Peyer's patch (tissue), 4 donors: ENCODE measurements at regions not wholly inside any gene's neighbourhood (a gene's known extent, or its start where the extent isn't known, plus 50 kb on each side); places are given as distances from the start of the nearest gene placed in this dataset.

Experiments used
- CTCF ChIP-seq, 6 experiments: fragments of 450-650 bp in 4 of 6; fragments of 200-600 bp in 2 of 6; sonication (generic) in 1 of 6; IDR thresholded peaks; one replicate each; pipeline ENCODE4 v1.5.1; 2017 to 2019; ENCODE audit warnings: antibody characterized with exemption in 6 of 6, mild to moderate bottlenecking in 3 of 6, moderate library complexity in 1 of 6
- POLR2A ChIP-seq, 2 donors: fragments of 450-650 bp; IDR thresholded peaks; one replicate each; pipeline ENCODE4 v1.5.1; 2017; ENCODE audit warnings: antibody characterized with exemption in 2 of 2, mild to moderate bottlenecking in 2 of 2, moderate library complexity in 2 of 2

GRCh38 chr12:66048835-66049537 lies 81.6 kb downstream of the LLPH start:
- TF ChIP-seq CTCF (IDR thresholded peaks at IDR 0.05), result no peak
- TF ChIP-seq POLR2A (IDR thresholded peaks at IDR 0.05), result no peak
